GM19043 (cell line): ENCODE measurements at regions not wholly inside any gene's neighbourhood (a gene's known extent, or its start where the extent isn't known, plus 50 kb on each side); places are given as distances from the start of the nearest gene placed in this dataset.

Source experiments
- ATAC-seq: cut with Tn5 transposase; IDR thresholded peaks from one replicate; pipeline ENCODE4 v1.9.1; 2021; ENCODE audit warnings: low read depth; ENCODE audit not compliant: unreplicated experiment

DNA sequence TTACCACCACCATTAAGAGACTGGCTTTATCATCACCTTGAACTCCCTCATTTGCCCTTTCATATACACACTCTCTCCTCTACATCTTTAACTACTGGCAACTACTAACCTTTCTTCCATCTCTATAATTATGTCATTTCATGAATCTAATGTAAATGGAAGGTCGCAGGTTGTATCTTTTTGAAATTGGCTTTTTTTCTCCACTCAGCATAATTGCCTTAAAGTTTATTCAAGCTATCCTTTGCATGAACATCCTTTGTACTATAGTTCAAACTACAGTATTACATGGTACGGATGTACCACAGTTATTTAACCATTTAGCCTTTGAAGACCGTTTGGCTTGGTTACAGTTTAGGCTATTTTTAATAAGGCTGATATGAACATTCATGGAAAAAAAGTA is 129.5 kb upstream of the ZNF804A start:
- ATAC-seq, result no peak

DNA sequence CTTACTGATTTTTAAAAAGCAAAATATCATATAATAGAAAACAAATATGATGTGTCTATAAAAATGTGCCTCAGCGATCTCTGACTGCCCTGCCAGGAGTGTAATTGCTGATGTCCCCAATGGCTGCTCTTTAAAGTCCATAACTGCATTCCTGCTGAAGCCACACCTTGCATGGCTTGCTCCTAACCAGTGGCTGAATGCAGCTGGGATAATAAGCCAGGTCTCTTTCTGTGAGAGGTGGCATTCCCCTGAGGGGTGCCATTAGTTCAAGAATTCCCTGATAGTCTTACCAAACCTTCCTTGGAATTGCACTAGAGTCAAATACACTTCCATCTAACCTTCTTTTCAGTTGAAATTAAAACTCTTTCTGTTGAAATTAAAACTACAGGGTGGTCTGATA is 125.8 kb upstream of the ZNF804A start:
- ATAC-seq, result no peak

DNA sequence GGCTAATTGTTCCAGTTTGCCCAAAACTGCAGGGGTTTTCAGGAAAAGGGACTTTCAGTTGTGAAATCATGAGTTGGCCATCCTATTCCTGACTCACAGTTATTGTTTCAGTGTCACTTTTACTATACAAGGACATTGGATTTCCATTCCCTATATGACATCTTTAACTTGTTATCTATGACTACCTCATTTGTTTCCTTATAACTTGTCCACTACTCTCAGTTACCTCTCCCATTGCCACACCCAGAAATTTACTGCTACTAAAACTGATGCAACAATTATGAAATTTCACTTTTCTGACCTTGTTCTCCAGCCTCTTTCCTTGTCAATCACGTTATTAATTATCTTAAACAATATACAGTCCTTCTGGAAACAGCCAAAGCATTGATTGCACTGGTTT is 116.5 kb upstream of the ZNF804A start:
- ATAC-seq, result no peak

DNA sequence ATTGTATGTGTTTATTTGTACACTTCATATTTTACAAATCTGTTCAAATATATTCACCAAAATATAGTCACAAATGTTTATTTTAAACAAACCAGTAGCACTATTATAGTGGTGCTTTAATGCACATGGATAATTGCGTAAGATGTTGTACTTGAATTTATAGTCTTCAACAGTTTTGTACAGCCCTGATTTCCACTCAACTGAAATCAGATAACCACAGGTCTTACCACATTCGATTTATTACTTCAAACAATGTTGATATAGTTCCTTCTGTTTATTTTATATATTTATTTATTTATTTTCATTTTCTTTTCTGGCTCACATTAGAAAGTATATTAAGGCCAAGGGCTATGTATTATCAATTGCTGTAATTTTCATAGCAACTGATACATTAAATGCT is 99.4 kb upstream of the ZNF804A start:
- no peak for ATAC-seq

DNA sequence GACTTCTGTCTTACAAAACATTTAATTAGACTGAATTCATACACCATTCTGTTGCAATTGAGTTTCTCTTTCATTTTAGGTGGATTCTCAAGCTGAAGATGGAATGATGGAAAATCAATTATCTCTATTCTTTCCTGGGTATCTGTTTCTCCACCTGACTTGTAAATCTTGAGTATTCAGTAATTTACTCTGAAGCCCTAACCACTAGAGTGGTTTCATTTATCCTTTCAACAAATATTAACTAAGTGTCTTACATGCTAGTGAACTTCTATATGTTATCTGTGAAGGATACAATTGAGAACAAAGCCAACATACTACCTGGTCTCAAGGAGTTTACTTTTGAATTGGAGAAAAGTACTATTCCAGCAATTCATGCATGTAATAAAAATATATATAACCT is 94.1 kb upstream of the ZNF804A start:
- ATAC-seq, result no peak

DNA sequence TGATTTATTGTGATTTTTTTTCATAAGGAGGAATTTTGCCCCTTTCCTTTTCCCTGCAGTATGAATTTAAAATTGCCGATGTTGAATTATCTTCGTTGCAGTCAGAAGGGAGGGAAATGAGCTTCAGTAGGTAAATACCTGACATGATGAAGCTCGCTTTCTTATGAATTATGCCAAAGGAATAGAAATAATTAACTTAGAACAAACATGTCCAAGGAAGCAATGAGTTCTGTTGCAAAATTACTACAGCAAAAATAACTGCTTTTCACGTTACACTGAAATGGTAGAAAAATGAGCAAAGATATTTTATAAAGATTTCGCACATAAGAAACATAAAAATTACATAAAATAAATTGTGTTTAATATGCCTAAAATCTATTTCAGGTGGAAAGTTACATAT is 91.1 kb upstream of the ZNF804A start:
- no peak for ATAC-seq

DNA sequence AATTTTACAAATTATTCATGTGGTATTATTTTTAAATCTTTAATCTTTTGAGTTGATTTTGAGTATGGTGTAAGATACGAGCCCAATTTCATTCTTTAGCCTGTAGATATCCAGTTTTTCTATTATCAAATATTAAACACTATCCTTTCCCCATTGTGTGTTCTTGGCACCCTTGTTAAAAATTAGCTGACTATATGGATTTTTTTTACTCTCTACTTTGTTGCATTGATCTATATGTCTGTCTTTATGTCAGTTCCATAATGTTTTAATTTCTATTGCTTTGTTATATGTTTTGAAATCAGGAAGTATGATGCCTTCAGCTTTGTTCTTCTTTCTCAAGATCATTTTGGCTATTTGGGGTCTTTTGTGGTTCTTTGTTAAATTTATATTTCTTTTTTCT is 80.9 kb upstream of the ZNF804A start:
- ATAC-seq, result no peak

DNA sequence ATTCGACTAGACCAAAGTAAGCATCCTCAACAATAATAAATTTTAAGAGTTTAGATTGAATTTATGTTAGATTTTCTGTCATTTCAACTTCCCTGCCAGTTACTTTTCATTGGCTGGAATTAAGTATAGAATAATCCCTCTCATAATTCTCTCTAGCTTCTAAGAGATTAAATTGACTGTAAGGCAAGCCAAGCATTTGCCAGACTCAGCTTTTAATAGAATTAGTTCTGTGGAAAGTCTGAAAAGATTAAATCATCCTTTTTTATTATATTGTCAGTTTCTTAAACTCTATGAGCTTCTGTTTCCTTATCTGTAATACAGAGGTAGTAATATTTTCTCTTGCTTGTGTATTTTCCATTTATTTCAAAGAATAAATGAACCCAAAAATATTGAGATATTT is 77.9 kb upstream of the ZNF804A start:
- ATAC-seq, result no peak

DNA sequence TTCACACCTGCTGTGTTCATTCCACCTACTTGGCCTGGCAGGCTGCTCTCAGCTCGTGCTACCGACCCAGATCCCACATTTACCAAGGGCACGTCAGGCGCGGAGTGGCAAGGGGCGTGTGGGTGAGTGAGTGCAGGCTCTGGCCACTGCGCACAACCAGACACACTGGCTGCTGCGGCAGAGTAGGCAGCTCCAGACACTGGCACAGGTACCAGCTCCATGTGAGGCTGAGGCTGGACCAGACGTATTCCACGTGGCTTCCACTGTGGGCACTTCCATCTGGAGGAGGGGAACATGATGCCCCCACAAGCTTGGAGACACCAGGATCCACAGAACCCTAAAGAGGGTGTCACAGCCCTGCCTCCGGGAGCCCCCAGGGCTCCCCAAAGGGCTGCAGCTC is 74.6 kb upstream of the ZNF804A start:
- no peak for ATAC-seq

DNA sequence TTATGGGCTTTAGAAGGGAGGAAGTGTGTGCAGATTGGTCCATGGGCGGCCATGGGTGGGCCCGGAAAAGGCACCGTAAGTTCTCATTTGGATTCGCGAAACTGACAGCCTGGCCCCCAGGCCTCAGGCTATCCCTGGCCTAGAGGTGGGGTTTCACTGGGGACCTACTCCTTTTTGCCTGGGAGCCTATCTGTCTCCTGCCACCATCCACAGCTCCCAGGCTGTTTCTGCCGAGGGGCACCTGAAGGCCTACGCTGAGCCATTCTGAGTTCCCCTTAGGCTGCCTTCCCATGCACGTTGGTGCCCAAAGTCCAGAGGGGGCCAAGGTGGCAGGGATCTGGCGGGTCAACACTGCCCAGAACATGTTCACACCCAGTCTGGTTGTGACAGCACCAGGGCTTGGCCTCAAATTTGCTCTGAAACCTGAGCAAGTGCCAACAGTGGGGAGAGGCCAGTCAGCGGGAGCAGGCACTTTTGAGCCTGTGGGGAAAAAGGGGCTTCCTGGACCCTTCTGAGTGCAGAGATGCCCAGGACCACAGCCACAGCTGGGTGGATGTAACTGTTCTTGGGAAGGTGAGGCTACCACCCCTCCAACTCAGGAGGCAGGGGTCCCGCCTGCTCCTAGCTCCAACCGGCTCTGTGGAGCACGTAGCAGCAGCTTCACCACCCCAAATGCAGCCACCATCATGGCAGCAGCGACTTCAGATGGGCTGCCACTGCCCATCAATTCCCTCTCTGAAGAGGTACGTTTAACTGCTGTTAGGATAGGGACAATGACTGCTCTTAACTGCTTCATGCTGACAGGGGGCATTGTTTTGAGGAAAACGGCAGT is 73.6 kb upstream of the ZNF804A start:
- no peak for ATAC-seq

DNA sequence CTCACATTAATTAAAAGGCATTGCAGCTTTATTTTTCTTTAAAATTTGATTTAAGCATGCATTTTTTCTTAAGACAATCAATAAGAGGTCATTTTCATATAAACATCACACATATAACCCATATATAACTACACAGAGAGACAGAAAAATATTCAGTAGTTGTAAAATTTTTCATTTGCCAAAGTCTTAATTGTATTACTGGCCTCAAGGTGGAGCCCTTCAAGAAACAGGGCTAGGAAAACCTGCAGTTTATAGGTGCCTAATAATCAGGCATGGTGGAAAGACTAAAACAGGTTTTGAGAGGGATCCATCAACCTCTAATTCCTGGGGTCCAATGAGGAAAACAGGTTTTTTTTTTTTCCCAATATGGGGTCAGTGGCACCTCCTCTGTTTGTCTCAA is 71.3 kb upstream of the ZNF804A start:
- no peak for ATAC-seq

DNA sequence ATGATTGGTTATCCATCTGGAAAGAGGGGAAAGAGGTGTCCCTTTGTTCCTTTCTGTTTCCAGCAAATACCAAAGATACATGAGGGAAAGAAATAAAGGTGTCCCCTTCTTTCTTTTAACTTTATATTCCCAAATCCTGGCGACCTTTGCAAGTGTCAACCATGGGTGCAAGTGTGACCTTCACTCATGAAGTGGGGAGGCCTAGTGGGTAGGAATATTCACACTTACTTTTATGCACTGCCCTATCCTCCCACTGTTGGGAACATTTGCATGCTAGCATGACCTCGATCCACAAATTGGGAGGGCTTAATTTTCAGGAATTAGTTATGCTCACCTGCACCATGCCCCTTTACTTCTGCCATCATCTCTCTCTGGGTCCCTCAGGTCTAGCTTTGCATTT is 70.2 kb upstream of the ZNF804A start:
- no peak for ATAC-seq

DNA sequence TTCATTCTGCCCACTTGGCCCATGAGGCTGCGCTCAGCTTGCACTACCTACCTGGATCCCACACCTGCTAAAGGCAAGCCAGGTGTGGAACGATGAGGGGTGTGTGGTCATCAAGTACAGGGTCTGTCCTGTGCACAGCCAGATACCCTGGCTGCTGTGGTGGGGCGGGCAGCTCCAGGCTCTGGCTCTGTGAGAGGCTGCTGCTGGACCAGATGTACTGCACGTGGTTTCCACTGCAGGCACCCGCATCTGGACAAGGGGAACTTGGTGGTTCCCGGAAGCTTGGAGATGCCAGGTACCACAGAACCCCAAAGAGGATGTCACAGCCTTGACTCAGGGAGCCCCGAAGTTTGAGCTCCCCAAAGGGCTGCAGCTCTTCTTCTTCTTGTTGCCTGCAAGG is 68.1 kb upstream of the ZNF804A start:
- no peak for ATAC-seq

DNA sequence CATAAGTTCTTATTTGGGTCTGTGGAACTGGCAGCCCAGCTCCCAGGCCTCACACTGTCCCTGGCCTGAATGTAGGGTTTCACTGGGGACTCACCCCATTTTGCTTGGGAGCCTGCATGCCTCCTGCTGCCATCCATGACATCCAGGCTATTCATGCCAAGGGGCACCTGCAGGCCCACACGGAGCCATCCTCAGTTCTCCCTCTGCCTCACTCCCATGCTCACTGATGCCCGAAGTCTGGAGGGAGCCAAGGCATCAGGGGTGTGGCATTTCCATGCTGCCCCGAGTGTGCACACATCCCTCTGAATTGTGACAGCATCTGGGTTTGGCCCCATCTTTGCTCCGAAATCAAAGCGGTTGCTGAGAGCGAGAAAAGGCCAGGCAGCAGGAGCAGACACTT is 67.4 kb upstream of the ZNF804A start:
- no peak for ATAC-seq

DNA sequence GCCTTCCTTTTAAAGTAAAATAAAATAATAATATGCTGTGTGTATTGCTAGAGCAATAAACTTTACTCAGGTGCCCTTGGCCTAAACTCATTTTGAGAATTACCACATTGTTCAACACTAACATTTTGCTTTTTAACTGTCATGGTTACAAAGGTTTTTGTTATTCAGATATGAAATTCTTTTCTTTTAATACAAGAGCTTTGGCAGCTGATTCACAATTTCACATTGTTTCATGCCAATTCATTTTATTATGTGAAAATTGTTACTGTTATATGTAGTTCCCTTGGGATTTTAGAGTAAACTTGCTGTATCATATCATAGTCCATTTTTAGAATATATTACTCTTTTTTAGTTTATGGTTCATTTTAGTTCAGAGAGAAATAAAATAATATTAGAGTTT is 65.8 kb upstream of the ZNF804A start:
- ATAC-seq, result no peak

DNA sequence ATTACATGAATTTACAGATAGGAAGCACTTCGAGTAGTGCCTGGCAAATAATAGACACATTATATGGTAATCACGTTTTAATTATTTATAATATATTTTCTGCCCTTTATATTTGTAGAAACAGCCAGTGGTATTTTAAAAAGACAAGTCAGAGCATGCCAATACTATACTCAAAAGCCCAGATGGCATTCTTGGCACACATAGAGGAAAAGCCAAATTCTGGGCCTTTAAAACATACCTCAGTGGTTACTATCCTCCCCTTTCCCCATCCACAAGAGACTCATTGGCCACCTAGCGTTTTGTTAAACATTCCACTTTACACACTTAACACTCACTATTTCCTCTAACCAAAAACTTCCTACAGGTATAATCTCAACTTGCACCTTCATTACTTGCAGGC is 63.3 kb upstream of the ZNF804A start:
- no peak for ATAC-seq

DNA sequence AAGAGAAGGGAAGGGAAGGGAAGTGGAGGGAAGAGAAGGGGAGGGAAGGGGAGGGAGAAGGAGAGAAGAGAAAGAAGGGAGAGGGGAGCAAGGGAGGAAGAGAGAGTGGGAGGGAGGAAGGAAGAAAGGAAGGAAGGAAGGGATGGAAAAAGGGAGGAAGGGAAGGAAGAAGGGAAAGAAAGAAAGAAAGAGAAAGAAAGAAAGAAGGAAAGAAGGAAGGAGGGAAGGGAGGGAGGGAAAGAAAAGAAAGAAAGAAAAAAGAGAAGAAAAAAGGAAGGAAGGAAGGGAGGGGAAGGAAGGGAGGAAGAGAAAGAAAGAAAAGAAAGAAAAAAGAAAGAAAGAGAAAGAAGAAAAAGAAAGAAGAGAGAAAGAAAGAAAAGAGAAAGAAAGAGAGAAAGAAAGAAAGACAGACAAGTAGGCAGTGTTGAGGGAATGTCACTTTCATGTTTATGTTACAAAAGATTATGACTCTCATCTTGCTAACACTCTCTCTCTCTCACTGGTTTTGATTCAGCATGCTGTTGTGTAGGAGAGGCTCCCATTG is 58.0 kb upstream of the ZNF804A start:
- ATAC-seq, result no peak

DNA sequence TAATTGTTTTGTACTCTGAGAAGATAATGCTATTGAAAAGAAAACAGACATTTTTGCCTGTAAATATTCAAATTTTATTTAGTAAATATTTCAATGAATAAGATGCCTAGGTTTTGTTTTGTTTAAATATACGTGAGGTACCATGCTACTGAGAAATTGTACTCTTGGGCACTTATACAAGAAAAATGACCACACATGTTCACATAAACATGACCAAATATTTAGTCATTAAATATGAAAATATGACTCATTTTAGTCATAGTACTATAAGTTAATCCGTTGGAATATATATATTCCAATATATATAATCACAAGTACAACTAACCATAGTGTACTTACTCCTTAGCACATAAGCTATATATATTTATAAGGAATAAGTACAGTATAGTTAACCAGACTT is 56.7 kb upstream of the ZNF804A start:
- no peak for ATAC-seq

DNA sequence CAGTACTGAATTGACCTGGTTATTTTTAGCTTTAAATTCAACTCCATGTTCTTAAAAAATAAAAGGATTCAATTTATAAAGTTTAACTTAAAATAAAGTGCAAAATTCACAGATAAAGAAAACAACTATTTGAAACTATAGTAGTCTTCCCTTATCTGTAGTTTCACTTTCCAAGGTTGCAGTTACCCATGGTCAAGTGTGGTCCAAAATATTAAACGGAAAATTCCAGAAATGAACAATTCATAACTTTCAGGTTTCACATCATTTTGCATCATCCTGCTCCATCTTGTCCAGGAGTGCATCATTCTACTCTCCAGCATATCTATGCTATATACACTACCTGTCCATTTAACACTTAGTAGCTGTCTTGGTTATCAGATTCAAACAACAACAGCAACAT is 54.5 kb upstream of the ZNF804A start:
- ATAC-seq, result no peak
